ENCODE measurements at regions not wholly inside any gene's neighbourhood (a gene's known extent, or its start where the extent isn't known, plus 50 kb on each side); places are given as distances from the start of the nearest gene placed in this dataset.
"Not testable (repeated sequence)": the region's sequence is repeated elsewhere in the genome, so short reads cannot be mapped to it uniquely, and the experiment has no call there.

DNA sequence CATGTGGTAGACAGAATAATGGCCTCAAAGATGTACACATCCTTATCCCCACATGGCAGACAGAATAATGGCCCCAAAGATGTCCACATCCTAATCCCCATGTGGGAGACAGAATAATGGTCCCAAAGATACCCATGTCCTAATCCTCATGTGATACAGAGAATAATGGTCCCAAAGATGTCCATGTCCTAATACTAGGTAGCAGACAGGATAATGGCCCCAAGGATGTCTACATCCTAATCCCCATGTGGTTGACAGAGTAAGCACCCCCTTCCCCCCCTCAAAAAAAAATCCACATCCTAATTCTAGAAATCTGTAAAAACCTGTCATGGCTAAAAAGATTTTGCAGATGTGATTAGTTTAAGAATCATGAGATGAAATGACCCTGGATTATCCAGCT is 4484.7 kb upstream of the OR11H1 start:
- TF ChIP-seq, protein P1, sequence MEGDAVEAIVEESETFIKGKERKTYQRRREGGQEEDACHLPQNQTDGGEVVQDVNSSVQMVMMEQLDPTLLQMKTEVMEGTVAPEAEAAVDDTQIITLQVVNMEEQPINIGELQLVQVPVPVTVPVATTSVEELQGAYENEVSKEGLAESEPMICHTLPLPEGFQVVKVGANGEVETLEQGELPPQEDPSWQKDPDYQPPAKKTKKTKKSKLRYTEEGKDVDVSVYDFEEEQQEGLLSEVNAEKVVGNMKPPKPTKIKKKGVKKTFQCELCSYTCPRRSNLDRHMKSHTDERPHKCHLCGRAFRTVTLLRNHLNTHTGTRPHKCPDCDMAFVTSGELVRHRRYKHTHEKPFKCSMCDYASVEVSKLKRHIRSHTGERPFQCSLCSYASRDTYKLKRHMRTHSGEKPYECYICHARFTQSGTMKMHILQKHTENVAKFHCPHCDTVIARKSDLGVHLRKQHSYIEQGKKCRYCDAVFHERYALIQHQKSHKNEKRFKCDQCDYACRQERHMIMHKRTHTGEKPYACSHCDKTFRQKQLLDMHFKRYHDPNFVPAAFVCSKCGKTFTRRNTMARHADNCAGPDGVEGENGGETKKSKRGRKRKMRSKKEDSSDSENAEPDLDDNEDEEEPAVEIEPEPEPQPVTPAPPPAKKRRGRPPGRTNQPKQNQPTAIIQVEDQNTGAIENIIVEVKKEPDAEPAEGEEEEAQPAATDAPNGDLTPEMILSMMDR (IDR thresholded peaks at IDR 0.05): not testable (repeated sequence)
- not testable (repeated sequence) for TF ChIP-seq EZH2 (IDR thresholded peaks at IDR 0.05; ENCODE audit: borderline replicate concordance, insufficient read depth, low read depth, low read length, poor library complexity, severe bottlenecking)
